Neural progenitor cell (in vitro differentiated cells): ENCODE measurements at regions not wholly inside any gene's neighbourhood (a gene's known extent, or its start where the extent isn't known, plus 50 kb on each side); places are given as distances from the start of the nearest gene placed in this dataset.
"Not testable (repeated sequence)": the region's sequence is repeated elsewhere in the genome, so short reads cannot be mapped to it uniquely, and the experiment has no call there.

Experiments
- DNase-seq: peaks from one replicate; pipeline ENCODE4 v3.0.0-alpha.2; 2016; ENCODE audit warnings: low spot score
- H2AFZ ChIP-seq: fragments of 200-600 bp; sonication (generic); replicated peaks from 2 replicates; pipeline ENCODE4 v1.6.1; 2016; ENCODE audit warnings: antibody characterized with exemption
- H3F3A ChIP-seq: fragments of 200-600 bp; sonication (generic); 2 replicates; pipeline ENCODE4 v1.6.1; 2016; ENCODE audit warnings: antibody characterized with exemption, low read depth
- H3K27ac ChIP-seq: fragments of 200-600 bp; sonication (generic); 2 replicates; pipeline ENCODE4 v1.5.1; 2016; ENCODE audit warnings: mild to moderate bottlenecking
- H3K27me3 ChIP-seq: fragments of 200-600 bp; sonication (generic); 2 replicates; pipeline ENCODE4 v1.6.1; 2016; ENCODE audit warnings: mild to moderate bottlenecking, moderate library complexity
- H3K36me3 ChIP-seq: fragments of 200-600 bp; sonication (generic); 2 replicates; pipeline ENCODE4 v1.5.1; 2016
- H3K4me1 ChIP-seq: fragments of 200-600 bp; sonication (generic); 2 replicates; pipeline ENCODE4 v1.6.1; 2016; ENCODE audit warnings: mixed run types
- H3K4me2 ChIP-seq: fragments of 200-600 bp; sonication (generic); 2 replicates; pipeline ENCODE4 v1.6.1; 2016
- H3K4me3 ChIP-seq: fragments of 200-600 bp; sonication (generic); 2 replicates; pipeline ENCODE4 v1.5.1; 2016
- H3K79me2 ChIP-seq: fragments of 200-600 bp; sonication (generic); 2 replicates; pipeline ENCODE4 v1.6.1; 2016; ENCODE audit warnings: low read depth
- H3K9ac ChIP-seq: fragments of 200-600 bp; sonication (generic); 2 replicates; pipeline ENCODE4 v1.6.1; 2016
- H3K9me3 ChIP-seq: fragments of 200-600 bp; sonication (generic); 2 replicates; pipeline ENCODE4 v1.5.1; 2016; ENCODE audit warnings: low read depth
- H4K20me1 ChIP-seq: fragments of 200-600 bp; sonication (generic); 2 replicates; pipeline ENCODE4 v1.6.1; 2016; ENCODE audit warnings: low read depth
- H3K27ac Mint-ChIP-seq: 3 replicates; pipeline ENCODE4 v1.8.0; 2021; ENCODE audit warnings: mixed read lengths
- H3K27me3 Mint-ChIP-seq: 2 replicates; pipeline ENCODE4 v1.8.0; 2022; ENCODE audit warnings: low read depth, mild to moderate bottlenecking, inconsistent platforms, moderate library complexity, mixed read lengths; ENCODE audit not compliant: insufficient read depth
- H3K36me3 Mint-ChIP-seq: 3 replicates; pipeline ENCODE4 v1.8.0; 2021; ENCODE audit warnings: mixed read lengths
- H3K4me1 Mint-ChIP-seq: 3 replicates; pipeline ENCODE4 v1.8.0; 2021; ENCODE audit warnings: mixed read lengths
- H3K4me3 Mint-ChIP-seq: 3 replicates; pipeline ENCODE4 v1.8.0; 2021; ENCODE audit warnings: mild to moderate bottlenecking, moderate library complexity, mixed read lengths
- H3K9me3 Mint-ChIP-seq: 3 replicates; pipeline ENCODE4 v1.8.0; 2020; ENCODE audit warnings: mixed read lengths
- EZH2 ChIP-seq: fragments of 200-600 bp; sonication (generic); IDR thresholded peaks from 2 replicates; pipeline ENCODE4 v1.6.1; 2017; ENCODE audit warnings: antibody characterized with exemption, mild to moderate bottlenecking, moderate library complexity
- EZH2phosphoT487 ChIP-seq: fragments of 200-600 bp; sonication (generic); IDR thresholded peaks from 2 replicates; pipeline ENCODE4 v1.6.1; 2017; ENCODE audit warnings: antibody characterized with exemption
- TF ChIP-seq, protein P1 (sequence below): fragments of 200-600 bp; sonication (generic); IDR thresholded peaks from 2 replicates; pipeline ENCODE4 v1.5.1; 2017; ENCODE audit warnings: antibody characterized with exemption, mild to moderate bottlenecking

- Histone ChIP-seq H2AFZ (no peak overlapping the region), H3F3A (no peaks in the 10 kb centered on the region), H3K4me1 (no peaks in the 10 kb centered on the region), H3K27ac (no peak overlapping the region), H3K4me3 (no peak overlapping the region), H3K36me3 (no peaks in the 10 kb centered on the region), H3K9me3 (no peaks in the 10 kb centered on the region), H3K9ac (no peak overlapping the region), H3K4me2 (no peak overlapping the region), H4K20me1 (no peaks in the 10 kb centered on the region), H3K79me2 (no peaks in the 10 kb centered on the region), H3K27me3 (no peaks in the 10 kb centered on the region)
- TF ChIP-seq EZH2 (no peak), EZH2phosphoT487 (no peak)
- TF ChIP-seq, protein P1, sequence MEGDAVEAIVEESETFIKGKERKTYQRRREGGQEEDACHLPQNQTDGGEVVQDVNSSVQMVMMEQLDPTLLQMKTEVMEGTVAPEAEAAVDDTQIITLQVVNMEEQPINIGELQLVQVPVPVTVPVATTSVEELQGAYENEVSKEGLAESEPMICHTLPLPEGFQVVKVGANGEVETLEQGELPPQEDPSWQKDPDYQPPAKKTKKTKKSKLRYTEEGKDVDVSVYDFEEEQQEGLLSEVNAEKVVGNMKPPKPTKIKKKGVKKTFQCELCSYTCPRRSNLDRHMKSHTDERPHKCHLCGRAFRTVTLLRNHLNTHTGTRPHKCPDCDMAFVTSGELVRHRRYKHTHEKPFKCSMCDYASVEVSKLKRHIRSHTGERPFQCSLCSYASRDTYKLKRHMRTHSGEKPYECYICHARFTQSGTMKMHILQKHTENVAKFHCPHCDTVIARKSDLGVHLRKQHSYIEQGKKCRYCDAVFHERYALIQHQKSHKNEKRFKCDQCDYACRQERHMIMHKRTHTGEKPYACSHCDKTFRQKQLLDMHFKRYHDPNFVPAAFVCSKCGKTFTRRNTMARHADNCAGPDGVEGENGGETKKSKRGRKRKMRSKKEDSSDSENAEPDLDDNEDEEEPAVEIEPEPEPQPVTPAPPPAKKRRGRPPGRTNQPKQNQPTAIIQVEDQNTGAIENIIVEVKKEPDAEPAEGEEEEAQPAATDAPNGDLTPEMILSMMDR, result no peak
- Mint-ChIP-seq H3K4me3 (no peak overlapping the region), H3K9me3 (no peaks in the 10 kb centered on the region), H3K36me3 (no peaks in the 10 kb centered on the region), H3K4me1 (peaks cover 4% of the 10 kb centered on the region), H3K27ac (no peak overlapping the region), H3K27me3 (no peaks in the 10 kb centered on the region)
- no peak for DNase-seq
Measured at GRCh38 chr2:77873506-77873905, 351.3 kb upstream of the LRRTM4 start.

DNA sequence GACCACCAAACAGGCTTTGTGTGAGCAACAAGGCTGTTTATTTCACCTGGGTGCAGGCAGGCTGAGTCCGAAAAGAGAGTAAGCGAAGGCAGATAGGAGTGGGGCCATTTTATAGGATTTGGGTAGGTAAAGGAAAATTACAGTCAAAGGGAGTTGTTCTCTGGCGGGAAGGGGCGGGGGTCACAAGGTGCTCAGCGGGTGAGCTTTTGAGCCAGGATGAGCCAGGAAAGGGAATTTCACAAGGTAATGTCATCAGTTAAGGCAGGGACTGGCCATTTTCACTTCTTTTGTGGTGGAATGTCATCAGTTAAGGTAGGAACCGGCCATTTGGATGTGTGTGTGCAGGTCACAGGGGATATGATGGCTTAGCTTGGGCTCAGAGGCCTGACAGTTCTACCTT, 378.0 kb upstream of the LRRTM4 start:
- H3K4me1 Mint-ChIP-seq, H3K4me3 ChIP-seq, H3K27me3 Mint-ChIP-seq, H3K27ac ChIP-seq, H3K36me3 ChIP-seq, H3K9ac ChIP-seq, H4K20me1 ChIP-seq, H3K9me3 Mint-ChIP-seq, H3K27ac Mint-ChIP-seq, H3K79me2 ChIP-seq, H3K36me3 Mint-ChIP-seq, H3K27me3 ChIP-seq, H3K4me1 ChIP-seq, H3K9me3 ChIP-seq, H3K4me2 ChIP-seq, H3F3A ChIP-seq, DNase-seq, H3K4me3 Mint-ChIP-seq: not testable (repeated sequence)
- H2AFZ ChIP-seq, result peak overlapping the region; percentile 31

GRCh38 chr2:77910136-77910535, 388.0 kb upstream of the LRRTM4 start:
- no peaks in the 10 kb centered on the region for H3K36me3 Mint-ChIP-seq

GRCh38 chr2:77920838-77921366, 398.7 kb upstream of the LRRTM4 start:
- no peak for DNase-seq
- no peaks in the 10 kb centered on the region for H3K4me1 Mint-ChIP-seq
- H3K4me1 ChIP-seq, result no peaks in the 10 kb centered on the region
- no peaks in the 10 kb centered on the region for H3K79me2 ChIP-seq
- H3K36me3 Mint-ChIP-seq, result no peaks in the 10 kb centered on the region
- H3K4me2 ChIP-seq, result no peak overlapping the region
- H3K27ac Mint-ChIP-seq, result no peak overlapping the region
- H3K27me3 Mint-ChIP-seq, result no peaks in the 10 kb centered on the region
- no peak overlapping the region for H2AFZ ChIP-seq
- no peaks in the 10 kb centered on the region for H3K27me3 ChIP-seq
- TF ChIP-seq EZH2 (no peak), EZH2phosphoT487 (no peak)
- TF ChIP-seq, protein P1, result no peak
- H3K9me3 Mint-ChIP-seq, result no peaks in the 10 kb centered on the region
- H3K36me3 ChIP-seq, result no peaks in the 10 kb centered on the region
- H3F3A ChIP-seq, result no peaks in the 10 kb centered on the region
- H3K27ac ChIP-seq, result no peak overlapping the region
- no peaks in the 10 kb centered on the region for H3K9me3 ChIP-seq
- no peaks in the 10 kb centered on the region for H4K20me1 ChIP-seq
- no peak overlapping the region for H3K9ac ChIP-seq
- H3K4me3 Mint-ChIP-seq, result no peak overlapping the region
- no peak overlapping the region for H3K4me3 ChIP-seq

More at GRCh38 chr2:77910136-77910535, 388.0 kb upstream of the LRRTM4 start:
- Mint-ChIP-seq H3K4me1 (peaks cover 3% of the 10 kb centered on the region), H3K9me3 (no peaks in the 10 kb centered on the region), H3K27ac (no peak overlapping the region), H3K27me3 (no peaks in the 10 kb centered on the region), H3K4me3 (no peak overlapping the region)
- Histone ChIP-seq H4K20me1 (no peaks in the 10 kb centered on the region), H3F3A (no peaks in the 10 kb centered on the region), H3K9me3 (no peaks in the 10 kb centered on the region), H3K79me2 (no peaks in the 10 kb centered on the region), H3K27me3 (no peaks in the 10 kb centered on the region), H3K36me3 (no peaks in the 10 kb centered on the region), H3K4me3 (no peak overlapping the region), H2AFZ (no peak overlapping the region), H3K4me2 (no peak overlapping the region), H3K4me1 (no peaks in the 10 kb centered on the region), H3K27ac (no peak overlapping the region), H3K9ac (no peak overlapping the region)
- TF ChIP-seq EZH2phosphoT487, result no peak
- no peak for DNase-seq
